SIG-M5 (cell line): ENCODE measurements at regions not wholly inside any gene's neighbourhood (a gene's known extent, or its start where the extent isn't known, plus 50 kb on each side); places are given as distances from the start of the nearest gene placed in this dataset.
"Not testable (repeated sequence)": the region's sequence is repeated elsewhere in the genome, so short reads cannot be mapped to it uniquely, and the experiment has no call there.

Experiments used
- DNase-seq: peaks from one replicate; lab custom pipeline; 2025; lab: John Stamatoyannopoulos, UW

GRCh38 chr14:27623782-27624181 is 1025.9 kb upstream of the NOVA1 start:
- no peak for DNase-seq

- no peak for DNase-seq
Observed at GRCh38 chr14:27634056-27634970, 1036.5 kb upstream of the NOVA1 start.

- not testable (repeated sequence) for DNase-seq
Observed at GRCh38 chr14:27640688-27641087, 1042.9 kb upstream of the NOVA1 start.

GRCh38 chr14:27642251-27642866 is 1044.5 kb upstream of the NOVA1 start:
- DNase-seq = no peak

GRCh38 chr14:27660683-27661082 is 1062.8 kb upstream of the NOVA1 start:
- DNase-seq = no peak

GRCh38 chr14:27668531-27668930 is 1070.7 kb upstream of the NOVA1 start:
- no peak for DNase-seq

GRCh38 chr14:27672047-27672446 is 1074.2 kb upstream of the NOVA1 start:
- DNase-seq = no peak

GRCh38 chr14:27672811-27673737 is 1075.2 kb upstream of the NOVA1 start:
- DNase-seq = not testable (repeated sequence)

GRCh38 chr14:27686137-27686536 is 1080.5 kb upstream of the FOXG1 start:
- DNase-seq = no peak

GRCh38 chr14:27688841-27689444 is 1077.6 kb upstream of the FOXG1 start:
- no peak for DNase-seq

GRCh38 chr14:27712364-27712763 is 1054.2 kb upstream of the FOXG1 start:
- DNase-seq = no peak

GRCh38 chr14:27715561-27715960 is 1051.0 kb upstream of the FOXG1 start:
- DNase-seq = no peak

GRCh38 chr14:27721760-27722159 is 1044.8 kb upstream of the FOXG1 start:
- DNase-seq = no peak

GRCh38 chr14:27725482-27725881 is 1041.1 kb upstream of the FOXG1 start:
- DNase-seq = no peak

- no peak for DNase-seq
Observed at GRCh38 chr14:27727251-27727770, 1039.3 kb upstream of the FOXG1 start.

- no peak for DNase-seq
Observed at GRCh38 chr14:27730204-27730603, 1036.4 kb upstream of the FOXG1 start.

GRCh38 chr14:27739657-27740156 is 1026.9 kb upstream of the FOXG1 start:
- no peak for DNase-seq

- no peak for DNase-seq
Observed at GRCh38 chr14:27750114-27750513, 1016.5 kb upstream of the FOXG1 start.

- not testable (repeated sequence) for DNase-seq
Observed at GRCh38 chr14:27757642-27758041, 1008.9 kb upstream of the FOXG1 start.

- DNase-seq = not testable (repeated sequence)
Observed at GRCh38 chr14:27760367-27760766, 1006.2 kb upstream of the FOXG1 start.
